Colonic mucosa (tissue), 4 donors: ENCODE measurements at regions not wholly inside any gene's neighbourhood (a gene's known extent, or its start where the extent isn't known, plus 50 kb on each side); places are given as distances from the start of the nearest gene placed in this dataset.

Source experiments
- DNase-seq: peaks from one replicate; pipeline ENCODE4 v3.0.0-alpha.2; 2020
- H3K27ac ChIP-seq: fragments of 200-600 bp; one replicate; pipeline ENCODE4 v1.8.0; 2021
- H3K27me3 ChIP-seq: fragments of 200-600 bp; one replicate; pipeline ENCODE4 v1.8.0; 2021
- H3K36me3 ChIP-seq: fragments of 200-600 bp; one replicate; pipeline ENCODE4 v1.8.0; 2021
- H3K4me1 ChIP-seq: fragments of 200-600 bp; one replicate; pipeline ENCODE4 v1.8.0; 2021; ENCODE audit warnings: mild to moderate bottlenecking
- H3K4me3 ChIP-seq: fragments of 200-600 bp; one replicate; pipeline ENCODE4 v1.8.0; 2021
- H3K9ac ChIP-seq, 2 donors: one replicate each; pipeline ENCODE4 v1.7.0; 2013; ENCODE audit warnings: control low read depth in 2 of 2, low read depth in 2 of 2, low read length in 2 of 2
- H3K9me3 ChIP-seq: fragments of 200-600 bp; one replicate; pipeline ENCODE4 v1.8.0; 2021
- CTCF ChIP-seq: fragments of 200-600 bp; IDR thresholded peaks from one replicate; pipeline ENCODE4 v1.8.0; 2022; ENCODE audit warnings: antibody characterized with exemption, mild to moderate bottlenecking
- intact Hi-C: fragments of 100-400 bp; cut with DNase I; formaldehyde crosslinking; loops from one replicate; pipeline ENCODE4 v1.14.1; 2022
- donor health status: healthy.
- donor health status: DM: no; HTN: no; CAD: no.
- donor health status: DM: no; HTN: no; CAD: no.

- H3K36me3 ChIP-seq, result no peaks in the 10 kb centered on the region
- no peaks in the 10 kb centered on the region for H3K4me1 ChIP-seq
- peak; percentile 84 for DNase-seq
- H3K9ac ChIP-seq, result peak overlapping the region; percentile 25 to 71
- peak overlapping the region; percentile 19 for H3K27ac ChIP-seq
- no peak overlapping the region for H3K4me3 ChIP-seq
- intact Hi-C loops, result no loop called here
- H3K9me3 ChIP-seq, result no peaks in the 10 kb centered on the region
- no peaks in the 10 kb centered on the region for H3K27me3 ChIP-seq
- TF ChIP-seq CTCF, result no peak
These were observed 209.4 kb upstream of the CIBAR2 start for GRCh38 chr16:85321509-85322271.

GRCh38 chr16:85323230-85323960, 211.1 kb upstream of the CIBAR2 start:
- Histone ChIP-seq H3K27ac (no peak overlapping the region), H3K4me1 (peaks cover 2% of the 10 kb centered on the region), H3K9me3 (no peaks in the 10 kb centered on the region), H3K36me3 (no peaks in the 10 kb centered on the region), H3K4me3 (no peak overlapping the region), H3K27me3 (no peaks in the 10 kb centered on the region), H3K9ac (no peak overlapping the region)
- peak; percentile 25 for DNase-seq
- no peak for TF ChIP-seq CTCF
- intact Hi-C loops, result no loop called here

GRCh38 chr16:85323961-85324253, 211.6 kb upstream of the CIBAR2 start:
- intact Hi-C loops, result no loop called here
- Histone ChIP-seq H3K27me3 (no peaks in the 10 kb centered on the region), H3K4me1 (peaks cover 5% of the 10 kb centered on the region), H3K27ac (no peak overlapping the region), H3K9ac (no peak overlapping the region), H3K9me3 (no peaks in the 10 kb centered on the region), H3K4me3 (no peak overlapping the region), H3K36me3 (no peaks in the 10 kb centered on the region)
- DNase-seq, result no peak
- TF ChIP-seq CTCF, result no peak

- peaks cover 10% of the 10 kb centered on the region for H3K4me1 ChIP-seq
- H3K36me3 ChIP-seq, result no peaks in the 10 kb centered on the region
- no peaks in the 10 kb centered on the region for H3K9me3 ChIP-seq
- no peaks in the 10 kb centered on the region for H3K27me3 ChIP-seq
- no peak overlapping the region for H3K4me3 ChIP-seq
- no peak for TF ChIP-seq CTCF
- intact Hi-C loops, result no loop called here
- no peak for DNase-seq
- H3K27ac ChIP-seq, result no peak overlapping the region
- no peak overlapping the region for H3K9ac ChIP-seq
These were observed 212.2 kb upstream of the CIBAR2 start for GRCh38 chr16:85324488-85324887.

GRCh38 chr16:85326113-85326793, 214.0 kb upstream of the CIBAR2 start:
- intact Hi-C loops, result no loop called here
- H3K4me3 ChIP-seq, result no peak overlapping the region
- no peak overlapping the region for H3K27ac ChIP-seq
- no peak overlapping the region for H3K9ac ChIP-seq
- no peaks in the 10 kb centered on the region for H3K9me3 ChIP-seq
- DNase-seq, result no peak
- TF ChIP-seq CTCF, result no peak
- H3K4me1 ChIP-seq, result peaks cover 23% of the 10 kb centered on the region
- H3K27me3 ChIP-seq, result no peaks in the 10 kb centered on the region
- H3K36me3 ChIP-seq, result no peaks in the 10 kb centered on the region
